T-helper 1 cell treated with Interleukin-12 subunit alpha and Interleukin-12 subunit beta and Interleukin-4 antibody, amounts not matched to agents 30 ng/mL and 1 ng/mL, for 36 hours (primary cell): ENCODE measurements at regions not wholly inside any gene's neighbourhood (a gene's known extent, or its start where the extent isn't known, plus 50 kb on each side); places are given as distances from the start of the nearest gene placed in this dataset.

Experiments used
- intact Hi-C: fragments of 100-400 bp; cut with micrococcal nuclease; formaldehyde crosslinking; loops from one replicate; pipeline ENCODE4 v1.15.1; 2024

GRCh38 chr6:164042212-164042611 is 627.7 kb downstream of the QKI start:
- intact Hi-C loops: no loop called here

- intact Hi-C loops: no loop called here
Observed at GRCh38 chr6:164040994-164041393, 626.5 kb downstream of the QKI start.

GRCh38 chr6:164039954-164040375 is 625.4 kb downstream of the QKI start:
- intact Hi-C loops: no loop called here

DNA sequence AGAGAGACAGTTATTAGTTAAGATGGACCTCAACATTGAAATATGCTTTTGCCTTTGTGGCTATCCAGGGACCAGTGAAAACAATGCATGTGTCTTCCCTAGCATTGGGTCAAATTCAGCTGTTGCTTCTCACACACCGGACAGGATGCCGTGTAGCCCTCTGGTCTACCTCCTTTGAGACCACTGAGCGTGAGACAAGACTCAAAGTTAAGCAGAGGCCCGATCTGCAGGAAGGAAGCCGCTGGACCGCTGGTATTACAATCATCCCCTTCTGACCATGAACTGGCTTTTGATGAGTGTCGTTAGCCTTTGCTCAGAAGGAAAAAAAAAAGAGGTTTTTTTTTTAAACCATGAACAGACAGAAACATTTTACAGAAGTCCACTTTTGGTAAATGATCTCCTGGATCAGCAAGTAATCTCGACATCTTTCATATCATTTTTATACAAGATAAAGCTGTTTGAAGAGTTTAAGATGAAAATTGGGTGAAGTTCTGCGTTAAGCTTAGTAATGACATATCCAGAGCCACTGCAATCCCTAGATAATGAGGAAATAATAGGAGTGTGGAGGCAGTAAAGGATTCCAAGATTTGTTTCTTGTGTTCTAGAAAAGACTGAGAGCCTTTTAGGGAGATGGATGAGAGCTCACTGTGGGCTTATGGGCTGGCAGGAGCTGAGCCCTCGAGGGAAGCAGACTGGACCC is 622.8 kb downstream of the QKI start:
- intact Hi-C loops: no loop called here

DNA sequence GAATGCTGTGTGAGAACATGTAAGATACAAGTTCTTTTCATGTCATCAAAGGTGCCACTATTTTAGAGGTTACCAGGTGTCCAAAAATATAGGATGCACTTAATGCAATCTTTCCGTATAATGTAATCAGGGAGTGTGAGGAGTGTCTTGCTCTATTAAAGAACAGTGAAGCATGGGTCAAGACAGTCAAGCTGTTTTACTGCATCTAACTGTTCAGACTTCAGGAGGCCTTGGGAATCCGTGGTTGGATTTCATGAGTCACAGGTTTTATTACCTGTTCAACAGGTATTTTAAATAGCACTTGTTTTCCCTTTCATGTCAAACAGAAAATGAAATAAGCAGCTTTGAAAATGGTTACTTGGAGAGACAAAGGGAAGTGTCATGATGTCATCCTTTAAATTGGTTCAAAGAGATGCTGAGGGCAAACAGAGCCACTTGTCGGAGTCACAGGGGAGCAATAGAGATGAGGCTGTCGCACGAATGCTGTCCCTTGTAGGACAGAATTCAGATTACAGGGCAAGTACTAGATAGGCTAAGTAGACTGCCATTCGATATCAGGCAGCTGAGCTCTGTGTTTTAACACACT is 621.5 kb downstream of the QKI start:
- intact Hi-C loops: no loop called here

DNA sequence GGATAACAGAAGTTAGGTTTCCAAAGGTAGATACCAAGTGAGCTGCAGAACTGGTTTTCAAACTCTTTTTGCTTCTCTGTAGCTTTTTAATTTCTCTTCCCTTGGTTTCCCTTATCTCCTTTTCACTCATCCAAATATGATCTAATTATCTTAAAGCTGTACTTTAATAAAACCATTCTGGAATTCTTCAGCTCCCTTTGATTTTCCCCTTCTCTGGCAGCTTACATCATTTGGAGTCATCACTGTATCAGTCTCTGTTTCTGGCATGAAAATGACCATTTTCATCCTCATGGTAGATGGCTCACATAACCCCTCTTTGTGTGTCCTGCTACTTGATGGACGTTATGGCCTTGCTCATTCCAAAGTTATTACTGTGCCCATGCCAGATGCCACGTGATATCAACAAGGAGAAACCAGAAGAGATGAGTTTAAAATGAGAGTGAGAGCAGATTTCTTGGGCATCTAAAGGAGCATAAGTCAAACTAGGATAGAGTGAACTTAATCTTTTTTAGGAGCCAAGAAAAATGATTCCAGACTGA is 620.2 kb downstream of the QKI start:
- intact Hi-C loops: no loop called here

DNA sequence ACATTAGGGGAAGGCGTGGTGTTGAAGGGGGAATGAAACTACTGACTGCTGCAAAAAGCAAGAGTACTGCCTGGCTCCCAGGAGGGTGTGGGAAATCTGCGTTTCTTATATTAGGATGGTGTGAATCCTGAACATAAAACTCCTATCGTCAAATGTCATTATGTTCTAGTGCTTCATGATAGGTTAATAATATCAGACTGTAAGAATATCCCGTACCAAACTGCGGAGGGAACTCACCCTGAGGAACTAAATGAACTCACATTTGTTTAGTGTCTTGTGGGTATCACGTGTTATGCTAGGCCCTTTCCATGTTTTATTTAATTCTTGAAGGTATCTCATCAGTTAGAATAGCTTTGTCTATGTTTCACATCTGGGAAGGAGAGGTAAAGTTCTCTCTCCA is 610.7 kb downstream of the QKI start:
- intact Hi-C loops: no loop called here

GRCh38 chr6:164023535-164023934 is 609.0 kb downstream of the QKI start:
- intact Hi-C loops: no loop called here

DNA sequence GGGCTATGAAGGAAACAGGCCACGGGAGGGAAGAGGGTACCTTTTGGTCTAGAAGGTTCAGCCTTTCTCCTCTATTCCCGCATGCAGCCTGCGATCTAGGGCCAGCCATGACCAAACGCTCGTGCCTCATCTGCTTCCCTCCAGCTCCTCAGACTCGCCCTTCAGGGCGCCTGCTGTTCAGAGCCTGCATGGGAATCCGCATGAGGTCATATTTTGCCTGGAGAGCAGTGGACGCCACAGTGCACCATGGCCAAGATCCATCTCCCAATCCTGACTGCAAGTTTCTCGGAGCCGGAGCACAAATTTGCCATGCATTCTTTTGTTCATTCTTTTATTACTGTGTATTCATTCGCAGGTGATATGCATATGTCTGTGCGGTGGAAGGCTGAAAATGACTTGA is 608.1 kb downstream of the QKI start:
- intact Hi-C loops: no loop called here

- intact Hi-C loops: no loop called here
Observed at GRCh38 chr6:164021589-164022250, 607.2 kb downstream of the QKI start.

DNA sequence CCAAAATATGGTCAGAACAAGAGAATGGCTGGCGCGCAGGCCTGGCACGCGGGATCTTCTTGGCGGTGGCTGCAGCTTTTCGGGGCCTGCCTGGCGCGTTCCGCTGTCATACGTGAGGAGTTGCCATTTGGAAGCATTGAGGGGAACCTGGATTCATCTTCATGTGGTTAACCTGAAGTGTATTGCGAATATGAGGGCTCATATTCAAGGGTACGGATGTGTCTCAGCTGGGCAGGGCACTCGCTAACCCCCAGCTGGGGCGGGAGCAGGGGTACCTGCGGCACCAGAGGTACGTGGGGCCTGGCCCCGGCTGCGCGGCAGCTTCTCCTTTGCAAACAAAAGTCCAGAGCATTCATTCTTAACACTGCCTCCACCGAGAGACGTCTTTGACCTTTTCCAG is 605.6 kb downstream of the QKI start:
- intact Hi-C loops: no loop called here

GRCh38 chr6:164018133-164018532 is 603.6 kb downstream of the QKI start:
- intact Hi-C loops: no loop called here

GRCh38 chr6:164016056-164016455 is 601.5 kb downstream of the QKI start:
- intact Hi-C loops: no loop called here

DNA sequence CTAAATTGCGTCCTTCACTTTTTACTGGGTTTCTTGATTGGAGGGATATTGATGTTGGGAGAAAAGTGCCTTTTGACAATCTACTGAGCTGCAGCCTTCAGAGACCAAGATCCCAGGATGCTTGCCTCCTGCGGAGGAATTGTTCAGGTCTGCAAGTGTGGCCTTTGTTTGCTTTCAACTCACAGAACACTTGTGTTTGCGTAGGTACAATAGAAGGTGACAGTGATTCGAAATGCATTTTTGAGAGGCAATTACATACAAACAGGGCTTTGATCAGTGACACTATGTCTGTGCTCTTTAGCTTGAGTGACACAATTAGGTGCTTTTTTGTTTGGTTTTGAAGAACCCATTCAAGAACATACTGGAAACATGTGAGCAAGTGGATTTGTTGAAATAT is 600.6 kb downstream of the QKI start:
- intact Hi-C loops: no loop called here

DNA sequence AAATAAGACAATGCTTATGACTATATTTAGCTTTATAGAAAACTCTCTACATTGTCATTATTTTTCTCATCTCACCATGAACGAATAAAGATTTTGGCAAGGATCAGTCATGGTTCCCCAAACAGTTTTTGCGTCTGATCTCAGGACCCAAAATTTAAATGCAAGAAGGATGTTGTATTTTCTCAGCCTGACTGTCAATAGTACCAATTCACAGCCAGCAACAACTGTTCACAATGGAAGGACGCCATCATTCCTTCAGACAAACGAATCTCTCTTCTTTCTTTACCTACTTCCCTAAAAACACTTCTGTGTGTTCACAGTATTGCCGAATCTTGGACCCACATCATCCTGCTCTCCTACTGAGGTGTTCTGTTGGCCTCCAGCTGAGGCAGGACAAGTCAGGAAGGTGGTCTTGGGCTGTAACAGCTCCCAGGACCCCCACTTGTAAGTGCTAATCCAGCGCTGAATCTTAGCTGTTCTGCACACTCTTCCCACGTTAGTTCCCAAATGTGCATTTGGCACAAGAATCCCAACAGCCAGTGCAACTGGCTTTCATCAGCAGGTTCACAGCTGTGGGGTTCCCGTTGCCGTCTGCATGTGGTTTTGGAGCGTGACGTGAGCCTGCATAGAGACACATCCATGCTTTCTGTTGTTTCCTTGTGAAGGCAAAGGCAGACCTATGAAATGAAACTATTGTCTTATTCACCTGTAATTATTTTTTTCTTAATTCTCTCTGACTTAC is 600.0 kb downstream of the QKI start:
- intact Hi-C loops: no loop called here

- intact Hi-C loops: no loop called here
Observed at GRCh38 chr6:164013480-164014208, 599.1 kb downstream of the QKI start.

- intact Hi-C loops: no loop called here
Observed at GRCh38 chr6:164011321-164011720, 596.8 kb downstream of the QKI start.

- intact Hi-C loops: no loop called here
Observed at GRCh38 chr6:164010441-164011103, 596.1 kb downstream of the QKI start.

DNA sequence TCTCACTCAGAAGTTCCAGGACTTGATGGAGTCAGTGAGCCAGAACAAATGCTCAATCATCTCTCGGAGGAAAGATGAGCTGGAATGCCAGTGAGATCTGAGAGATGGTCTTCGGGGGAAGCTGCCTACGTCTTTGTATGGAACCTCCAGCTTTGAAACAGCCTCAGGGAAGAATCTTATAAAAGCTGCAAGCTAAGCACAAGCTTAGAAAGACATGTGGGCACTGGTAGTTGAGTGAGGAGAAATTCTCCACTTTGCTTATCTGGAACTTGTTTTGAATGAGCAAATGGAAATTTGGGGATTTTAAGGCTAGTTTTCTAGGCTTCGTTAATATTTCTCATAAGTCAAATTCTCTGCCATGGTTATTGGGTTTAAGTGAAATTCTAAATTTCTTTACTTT is 594.4 kb downstream of the QKI start:
- intact Hi-C loops: no loop called here

DNA sequence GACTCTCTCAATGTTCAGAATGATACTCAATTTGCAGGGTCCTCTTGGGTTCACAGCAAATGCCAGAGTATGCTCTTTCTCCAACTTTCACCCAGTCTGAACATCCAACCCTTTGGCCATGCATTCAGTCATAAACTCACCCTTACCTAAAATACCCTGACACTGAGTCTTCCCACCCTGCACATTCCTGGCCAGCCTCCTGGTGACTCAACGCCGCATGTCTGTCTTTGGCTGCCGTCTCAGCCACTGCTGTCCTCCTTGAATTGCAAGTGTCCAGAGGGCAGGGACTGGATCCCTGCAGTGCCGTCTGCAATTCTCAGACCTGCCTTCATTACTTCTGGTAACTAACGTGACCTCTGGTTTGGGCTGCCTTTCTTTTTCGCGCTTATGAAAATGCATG is 593.4 kb downstream of the QKI start:
- intact Hi-C loops: no loop called here

DNA sequence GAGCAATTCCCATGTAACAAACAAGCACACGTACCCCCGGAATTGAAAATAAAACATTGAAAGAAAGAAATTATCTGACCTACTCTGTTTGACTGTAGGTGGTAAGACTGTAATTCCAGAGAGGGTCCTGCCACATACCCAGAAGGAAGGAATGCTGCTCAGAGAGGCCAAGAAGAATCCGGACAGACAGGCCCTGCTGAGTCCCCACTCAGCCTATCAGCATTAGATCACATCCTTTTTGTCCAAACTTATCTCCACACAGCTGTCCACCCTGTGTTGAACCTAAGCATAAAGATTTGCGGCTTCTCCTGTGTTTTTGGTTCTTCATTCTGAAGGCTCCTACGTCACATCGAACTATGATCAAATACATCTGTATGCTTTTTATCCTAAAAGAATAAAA is 591.9 kb downstream of the QKI start:
- intact Hi-C loops: no loop called here
